Esophagus squamous epithelium (tissue), 5 donors: ENCODE measurements at regions not wholly inside any gene's neighbourhood (a gene's known extent, or its start where the extent isn't known, plus 50 kb on each side); places are given as distances from the start of the nearest gene placed in this dataset.

Source experiments
- DNase-seq: peaks from one replicate; lab custom pipeline; 2025; lab: John Stamatoyannopoulos, UW
- H3K27ac ChIP-seq, 4 donors: fragments of 200-600 bp; sonication (generic); one replicate each; pipeline ENCODE4 v1.5.1; 2016 to 2019; ENCODE audit warnings: mild to moderate bottlenecking in 1 of 4
- H3K27me3 ChIP-seq, 4 donors: fragments of 200-600 bp; sonication (generic); 1 replicate in 3 of 4; 2 replicates in 1 of 4; pipeline versions ENCODE4 v1.5.1 to v1.6.0; 2017 to 2021; ENCODE audit warnings: antibody characterized with exemption in 1 of 4
- H3K36me3 ChIP-seq, 3 donors: fragments of 200-600 bp; sonication (generic); one replicate each; pipeline ENCODE4 v1.5.1; 2016 to 2019
- H3K4me1 ChIP-seq, 3 donors: fragments of 200-600 bp; sonication (generic); one replicate each; pipeline ENCODE4 v1.5.1; 2017 to 2019
- H3K4me3 ChIP-seq, 4 donors: fragments of 200-600 bp; sonication (generic); 1 replicate in 3 of 4; 2 replicates in 1 of 4; pipeline ENCODE4 v1.5.1; 2016 to 2019; ENCODE audit warnings: mild to moderate bottlenecking in 2 of 4, moderate library complexity in 1 of 4
- H3K9me3 ChIP-seq, 3 donors: fragments of 200-600 bp; sonication (generic); one replicate each; pipeline ENCODE4 v1.5.1; 2016 to 2019
- POLR2A ChIP-seq, 4 donors: fragments of 450-650 bp; IDR thresholded peaks; one replicate each; pipeline ENCODE4 v1.6.1; 2017; ENCODE audit warnings: antibody characterized with exemption in 4 of 4, mild to moderate bottlenecking in 4 of 4, moderate library complexity in 3 of 4
- WGBS, 2 donors: methylation state at CpG; one replicate each; pipeline ENCODE4 v1.1.5; 2018; 5-methylcytosine and 5-hydroxymethylcytosine counted together
- intact Hi-C: fragments of 100-400 bp; cut with DNase I; formaldehyde crosslinking; loops from one replicate; pipeline ENCODE4 v1.15.0; 2022
- TF ChIP-seq, protein P1 (sequence below), 6 experiments: fragments of 450-650 bp in 4 of 6; fragments of 200-600 bp in 2 of 6; sonication (generic) in 2 of 6; IDR thresholded peaks; one replicate each; pipeline ENCODE4 v1.5.1; 2016 to 2019; ENCODE audit warnings: antibody characterized with exemption in 6 of 6, mild to moderate bottlenecking in 4 of 6, moderate library complexity in 4 of 6
- donor health status: DM: yes; HTN: yes; CAD: no.

DNA sequence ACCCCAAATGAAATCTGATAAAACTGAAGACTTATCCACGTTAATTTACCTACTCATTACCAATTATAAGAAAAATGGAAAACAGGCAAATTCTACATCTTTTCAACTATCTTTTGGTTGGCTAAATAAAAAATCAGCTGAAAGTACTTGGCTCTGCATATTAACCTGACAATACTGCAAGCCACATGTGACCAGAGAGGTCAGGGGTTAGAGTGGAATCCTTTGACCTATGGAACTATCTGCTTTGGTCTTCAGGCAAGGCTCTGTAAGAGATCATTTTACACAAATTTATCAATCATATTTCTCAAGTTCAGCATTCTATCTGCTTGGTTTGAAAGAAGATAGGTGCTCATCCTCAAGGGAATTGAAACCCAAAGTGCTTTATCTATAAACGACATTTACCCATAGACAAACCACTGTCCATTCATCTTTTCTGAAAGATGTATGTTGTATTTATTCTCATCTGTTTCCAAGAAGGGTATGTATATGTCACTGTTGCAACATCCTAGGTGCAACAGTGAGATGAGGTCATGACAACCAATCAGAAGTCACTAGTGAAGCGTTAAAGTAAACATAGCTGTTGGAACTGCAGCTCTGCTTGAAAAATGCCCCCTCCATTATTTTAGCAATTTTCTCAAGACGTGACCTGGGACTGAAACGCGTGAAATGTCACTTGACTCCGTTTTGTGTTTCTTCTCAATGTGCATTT lies 144.9 kb upstream of the POU5F2 start:
- H3K4me3 ChIP-seq, result no peak overlapping the region
- no peak for TF ChIP-seq POLR2A (IDR thresholded peaks at IDR 0.05)
- TF ChIP-seq, protein P1, sequence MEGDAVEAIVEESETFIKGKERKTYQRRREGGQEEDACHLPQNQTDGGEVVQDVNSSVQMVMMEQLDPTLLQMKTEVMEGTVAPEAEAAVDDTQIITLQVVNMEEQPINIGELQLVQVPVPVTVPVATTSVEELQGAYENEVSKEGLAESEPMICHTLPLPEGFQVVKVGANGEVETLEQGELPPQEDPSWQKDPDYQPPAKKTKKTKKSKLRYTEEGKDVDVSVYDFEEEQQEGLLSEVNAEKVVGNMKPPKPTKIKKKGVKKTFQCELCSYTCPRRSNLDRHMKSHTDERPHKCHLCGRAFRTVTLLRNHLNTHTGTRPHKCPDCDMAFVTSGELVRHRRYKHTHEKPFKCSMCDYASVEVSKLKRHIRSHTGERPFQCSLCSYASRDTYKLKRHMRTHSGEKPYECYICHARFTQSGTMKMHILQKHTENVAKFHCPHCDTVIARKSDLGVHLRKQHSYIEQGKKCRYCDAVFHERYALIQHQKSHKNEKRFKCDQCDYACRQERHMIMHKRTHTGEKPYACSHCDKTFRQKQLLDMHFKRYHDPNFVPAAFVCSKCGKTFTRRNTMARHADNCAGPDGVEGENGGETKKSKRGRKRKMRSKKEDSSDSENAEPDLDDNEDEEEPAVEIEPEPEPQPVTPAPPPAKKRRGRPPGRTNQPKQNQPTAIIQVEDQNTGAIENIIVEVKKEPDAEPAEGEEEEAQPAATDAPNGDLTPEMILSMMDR (IDR thresholded peaks at IDR 0.05), result no peak
- intact Hi-C loops, result no loop called here
- DNase-seq, result no peak
- 84 to 92% methylated on average over 7 of the region's 7 CpGs for WGBS, 2 donors
- H3K36me3 ChIP-seq, result no peaks in the 10 kb centered on the region
- peaks cover 0 to 9% (median 0%) of the 10 kb centered on the region in 3 donors for H3K4me1 ChIP-seq
- no peak overlapping the region for H3K27ac ChIP-seq
- H3K27me3 ChIP-seq, result no peaks in the 10 kb centered on the region
- no peaks in the 10 kb centered on the region for H3K9me3 ChIP-seq

DNA sequence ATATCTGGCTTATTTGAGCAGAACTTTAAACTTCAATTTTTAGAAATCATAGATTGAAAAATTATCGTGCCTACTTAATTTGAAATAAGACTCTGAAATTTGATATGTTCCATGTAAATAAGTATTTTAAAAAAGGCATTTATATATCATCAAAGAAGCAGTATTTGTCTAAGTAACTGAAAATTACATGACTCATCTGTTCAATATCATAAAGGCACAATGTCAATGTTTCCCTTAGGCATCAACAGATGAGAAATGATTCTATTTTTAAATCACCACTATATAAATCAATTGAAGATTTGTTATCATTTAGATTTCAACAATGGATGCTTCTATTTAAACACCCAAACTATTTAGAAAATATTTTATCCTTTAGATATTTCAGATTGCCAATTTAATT lies 142.9 kb upstream of the POU5F2 start:
- intact Hi-C loops, result no loop called here
- peaks cover 0 to 4% (median 0%) of the 10 kb centered on the region in 3 donors for H3K36me3 ChIP-seq
- no peaks in the 10 kb centered on the region for H3K27me3 ChIP-seq
- H3K4me3 ChIP-seq, result no peak overlapping the region
- no peaks in the 10 kb centered on the region for H3K9me3 ChIP-seq
- H3K4me1 ChIP-seq, result no peaks in the 10 kb centered on the region
- no peak for TF ChIP-seq POLR2A (IDR thresholded peaks at IDR 0.05)
- TF ChIP-seq, protein P1 (IDR thresholded peaks at IDR 0.05), result no peak
- H3K27ac ChIP-seq, result no peak overlapping the region
- WGBS, 2 donors, result 94% methylated on average over 1 of the region's 1 CpG
- no peak for DNase-seq

DNA sequence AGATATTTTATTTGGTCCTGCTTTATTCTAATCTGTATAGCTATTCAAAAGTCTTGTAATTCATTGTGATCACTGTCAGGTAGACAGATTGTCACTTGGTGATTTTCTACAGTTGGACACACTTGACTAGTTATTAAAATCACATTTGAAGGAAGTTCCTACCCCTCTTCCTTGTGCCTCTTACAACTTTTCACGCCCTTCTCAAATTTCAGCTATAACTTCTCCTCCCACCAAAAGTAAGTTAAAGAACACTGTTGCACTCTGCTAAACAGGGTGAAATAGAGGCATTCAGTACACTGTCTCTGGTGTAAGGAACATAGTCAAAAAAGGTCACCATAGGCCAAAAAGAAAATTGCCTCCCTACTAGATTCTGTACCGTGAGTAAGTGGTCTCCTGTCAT lies 142.1 kb upstream of the POU5F2 start:
- Histone ChIP-seq H3K9me3 (no peaks in the 10 kb centered on the region), H3K36me3 (peaks cover 0 to 9% (median 0%) of the 10 kb centered on the region in 3 donors), H3K4me1 (no peaks in the 10 kb centered on the region), H3K27ac (no peak overlapping the region), H3K4me3 (no peak overlapping the region), H3K27me3 (no peaks in the 10 kb centered on the region)
- WGBS, 2 donors, result 92 to 93% methylated on average over 2 of the region's 2 CpGs
- TF ChIP-seq, protein P1 (IDR thresholded peaks at IDR 0.05), result no peak
- no peak for TF ChIP-seq POLR2A (IDR thresholded peaks at IDR 0.05)
- intact Hi-C loops, result no loop called here
- no peak for DNase-seq

GRCh38 chr5:93875693-93876092 lies 134.3 kb upstream of the POU5F2 start:
- H3K9me3 ChIP-seq, result no peaks in the 10 kb centered on the region
- peaks cover 0 to 14% (median 0%) of the 10 kb centered on the region in 3 donors for H3K36me3 ChIP-seq
- intact Hi-C loops, result no loop called here
- no peak overlapping the region for H3K4me3 ChIP-seq
- TF ChIP-seq, protein P1 (IDR thresholded peaks at IDR 0.05), result no peak
- no peak for TF ChIP-seq POLR2A (IDR thresholded peaks at IDR 0.05)
- H3K27ac ChIP-seq, result no peak overlapping the region
- no peaks in the 10 kb centered on the region for H3K27me3 ChIP-seq
- 74 to 83% methylated on average over 1 of the region's 1 CpG for WGBS, 2 donors
- no peak for DNase-seq
- peaks cover 0 to 10% (median 3%) of the 10 kb centered on the region in 3 donors for H3K4me1 ChIP-seq

- intact Hi-C loops, result no loop called here
- no peak for DNase-seq
- H3K36me3 ChIP-seq, result peaks cover 0 to 13% (median 0%) of the 10 kb centered on the region in 3 donors
Observed at GRCh38 chr5:93874491-93874890, 133.1 kb upstream of the POU5F2 start.

More at GRCh38 chr5:93874491-93874890, 133.1 kb upstream of the POU5F2 start:
- Histone ChIP-seq H3K9me3 (no peaks in the 10 kb centered on the region), H3K27ac (no peak overlapping the region), H3K4me1 (peaks cover 0 to 10% (median 3%) of the 10 kb centered on the region in 3 donors), H3K4me3 (no peak overlapping the region), H3K27me3 (no peaks in the 10 kb centered on the region)
- TF ChIP-seq POLR2A (IDR thresholded peaks at IDR 0.05), result no peak
- TF ChIP-seq, protein P1 (IDR thresholded peaks at IDR 0.05), result no peak
